Coronary artery (tissue), 2 donors: ENCODE measurements at regions not wholly inside any gene's neighbourhood (a gene's known extent, or its start where the extent isn't known, plus 50 kb on each side); places are given as distances from the start of the nearest gene placed in this dataset.

ENCODE experiments used
- DNase-seq: peaks from one replicate; pipeline ENCODE4 v3.0.0-alpha.2; 2017; ENCODE audit warnings: low spot score
- H3K27ac ChIP-seq, 2 donors: fragments of 200-600 bp; sonication (generic); one replicate each; pipeline ENCODE4 v1.5.1; 2016 to 2019
- H3K4me3 ChIP-seq: fragments of 200-600 bp; sonication (generic); 2 replicates; pipeline ENCODE4 v1.5.1; 2016; ENCODE audit warnings: mild to moderate bottlenecking, moderate library complexity
- TF ChIP-seq, protein P1 (sequence below): fragments of 200-600 bp; sonication (generic); IDR thresholded peaks from one replicate; pipeline ENCODE4 v1.5.1; 2019; ENCODE audit warnings: antibody characterized with exemption

- TF ChIP-seq, protein P1, sequence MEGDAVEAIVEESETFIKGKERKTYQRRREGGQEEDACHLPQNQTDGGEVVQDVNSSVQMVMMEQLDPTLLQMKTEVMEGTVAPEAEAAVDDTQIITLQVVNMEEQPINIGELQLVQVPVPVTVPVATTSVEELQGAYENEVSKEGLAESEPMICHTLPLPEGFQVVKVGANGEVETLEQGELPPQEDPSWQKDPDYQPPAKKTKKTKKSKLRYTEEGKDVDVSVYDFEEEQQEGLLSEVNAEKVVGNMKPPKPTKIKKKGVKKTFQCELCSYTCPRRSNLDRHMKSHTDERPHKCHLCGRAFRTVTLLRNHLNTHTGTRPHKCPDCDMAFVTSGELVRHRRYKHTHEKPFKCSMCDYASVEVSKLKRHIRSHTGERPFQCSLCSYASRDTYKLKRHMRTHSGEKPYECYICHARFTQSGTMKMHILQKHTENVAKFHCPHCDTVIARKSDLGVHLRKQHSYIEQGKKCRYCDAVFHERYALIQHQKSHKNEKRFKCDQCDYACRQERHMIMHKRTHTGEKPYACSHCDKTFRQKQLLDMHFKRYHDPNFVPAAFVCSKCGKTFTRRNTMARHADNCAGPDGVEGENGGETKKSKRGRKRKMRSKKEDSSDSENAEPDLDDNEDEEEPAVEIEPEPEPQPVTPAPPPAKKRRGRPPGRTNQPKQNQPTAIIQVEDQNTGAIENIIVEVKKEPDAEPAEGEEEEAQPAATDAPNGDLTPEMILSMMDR: no peak
- Histone ChIP-seq H3K4me3 (no peak overlapping the region), H3K27ac (no peak overlapping the region)
- DNase-seq: no peak
These were observed 109.2 kb downstream of the CDCA7 start for GRCh38 chr2:173463846-173464245.

DNA sequence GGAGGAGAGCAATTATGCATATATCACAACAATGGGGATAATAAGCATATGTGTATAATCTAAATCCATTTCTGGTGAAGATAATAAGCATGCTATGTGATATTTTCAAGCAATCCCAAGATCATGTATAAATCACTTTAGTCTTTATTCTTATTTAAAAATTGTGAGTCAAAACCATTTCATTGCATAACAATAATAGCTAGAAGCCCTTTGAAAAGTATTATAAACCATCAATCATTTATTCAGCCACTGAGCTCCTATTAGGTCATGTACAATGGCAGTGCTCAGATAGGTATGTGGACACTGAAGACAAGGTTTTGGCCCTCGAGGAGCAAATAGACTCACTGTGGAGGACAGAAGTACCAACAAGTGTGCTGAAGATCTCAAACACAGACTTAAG lies 113.1 kb downstream of the CDCA7 start:
- DNase-seq: no peak
- H3K4me3 ChIP-seq: no peak overlapping the region
- TF ChIP-seq, protein P1: no peak
- H3K27ac ChIP-seq: no peak overlapping the region

DNA sequence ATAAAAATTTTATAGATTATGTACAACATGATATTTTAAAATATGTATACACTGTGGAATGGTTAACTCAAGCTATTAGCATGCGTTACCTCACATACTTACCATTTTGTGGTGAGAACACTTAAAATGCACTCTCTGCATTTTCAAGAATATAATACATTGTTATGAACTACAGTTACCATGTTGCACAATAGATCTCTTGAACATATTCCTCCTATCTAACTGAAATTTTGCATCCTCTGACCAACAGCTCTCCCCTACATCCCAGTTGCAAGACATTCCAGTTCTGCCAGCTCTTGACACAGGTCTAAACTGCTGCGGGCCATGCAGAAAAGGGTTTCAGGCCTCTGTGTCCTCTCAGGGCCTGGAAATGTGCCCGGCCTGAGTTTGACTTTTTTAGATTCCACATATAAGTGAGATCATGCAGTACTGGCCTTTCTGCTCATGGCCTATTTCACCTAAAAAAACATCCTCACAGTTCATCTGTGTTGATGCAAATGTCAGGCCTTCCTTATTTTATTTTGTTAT lies 113.7 kb downstream of the CDCA7 start:
- DNase-seq: no peak
- H3K27ac ChIP-seq: no peak overlapping the region
- TF ChIP-seq, protein P1: no peak
- H3K4me3 ChIP-seq: no peak overlapping the region

DNA sequence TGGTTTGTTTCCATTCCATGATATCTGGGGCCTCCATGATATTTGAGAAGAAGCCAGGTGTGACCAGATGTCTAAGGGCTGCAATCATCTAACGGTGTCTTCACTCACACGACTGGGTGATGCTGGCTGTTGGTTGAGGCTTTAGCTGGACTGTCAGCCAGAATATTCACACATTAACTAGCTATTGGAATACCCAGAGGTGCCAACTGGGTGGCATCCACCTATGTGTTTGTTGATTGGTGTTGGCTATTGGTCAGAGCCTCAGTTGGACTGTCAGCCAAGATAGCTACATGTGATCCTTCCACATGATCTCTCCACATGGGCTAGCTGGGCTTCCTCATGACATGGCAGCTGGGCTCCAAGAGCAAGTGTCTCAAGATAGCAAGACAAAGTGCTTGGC lies 117.4 kb downstream of the CDCA7 start:
- Histone ChIP-seq H3K27ac (no peak overlapping the region), H3K4me3 (no peak overlapping the region)
- no peak for DNase-seq
- TF ChIP-seq, protein P1: no peak

- Histone ChIP-seq H3K27ac (no peak overlapping the region), H3K4me3 (no peak overlapping the region)
- DNase-seq: no peak
- TF ChIP-seq, protein P1: no peak
These were observed 128.5 kb downstream of the CDCA7 start for GRCh38 chr2:173483137-173483536.

- Histone ChIP-seq H3K4me3 (no peak overlapping the region), H3K27ac (no peak overlapping the region)
- no peak for DNase-seq
- TF ChIP-seq, protein P1: no peak
These were observed 134.2 kb downstream of the CDCA7 start for GRCh38 chr2:173488861-173489260.

DNA sequence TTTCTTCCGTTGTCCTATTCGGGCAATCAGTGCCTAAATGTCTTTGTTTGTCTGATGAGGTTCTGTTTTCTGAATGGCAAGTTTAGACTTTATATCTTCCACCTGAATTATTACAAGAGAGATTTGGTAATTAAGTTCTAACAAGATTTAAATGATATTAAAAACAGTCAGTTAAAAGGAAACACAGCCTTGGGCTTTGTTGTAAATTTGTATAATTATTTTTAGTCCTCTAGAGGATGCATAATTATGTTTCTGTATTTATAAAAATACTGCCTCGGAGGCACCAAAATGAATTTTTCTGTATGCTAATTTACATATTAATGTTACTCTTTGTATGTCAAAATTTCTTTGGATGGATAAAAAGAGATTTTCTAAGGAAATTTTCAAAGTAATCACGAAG lies 136.7 kb downstream of the CDCA7 start:
- no peak overlapping the region for H3K4me3 ChIP-seq
- no peak for DNase-seq
- TF ChIP-seq, protein P1: no peak
- H3K27ac ChIP-seq: no peak overlapping the region
